Progenitor cell of endocrine pancreas (in vitro differentiated cells): ENCODE measurements at regions not wholly inside any gene's neighbourhood (a gene's known extent, or its start where the extent isn't known, plus 50 kb on each side); places are given as distances from the start of the nearest gene placed in this dataset.

Source experiments
- DNase-seq: peaks from one replicate; pipeline ENCODE4 v3.0.0; 2021; ENCODE audit warnings: low spot score; ENCODE audit not compliant: unreplicated experiment
- H3K27ac Mint-ChIP-seq: 2 replicates; pipeline ENCODE4 v1.8.0; 2021; ENCODE audit warnings: mild to moderate bottlenecking, moderate library complexity, mixed read lengths
- H3K27me3 Mint-ChIP-seq: 2 replicates; pipeline ENCODE4 v1.8.0; 2021; ENCODE audit warnings: mixed read lengths
- H3K36me3 Mint-ChIP-seq: 2 replicates; pipeline ENCODE4 v1.8.0; 2022; ENCODE audit warnings: mixed read lengths; ENCODE audit not compliant: insufficient read depth
- H3K4me1 Mint-ChIP-seq: 2 replicates; pipeline ENCODE4 v1.8.0; 2021; ENCODE audit warnings: low read depth, mixed read lengths
- H3K4me3 Mint-ChIP-seq: 2 replicates; pipeline ENCODE4 v1.8.0; 2021; ENCODE audit warnings: low read depth, mild to moderate bottlenecking, moderate library complexity, mixed read lengths
- H3K9me3 Mint-ChIP-seq: 2 replicates; pipeline ENCODE4 v1.8.0; 2021; ENCODE audit warnings: low read depth, mixed read lengths
- CTCF ChIP-seq: fragments of 200-600 bp; sonication (generic); IDR thresholded peaks from one replicate; pipeline ENCODE4 v1.5.0; 2021; ENCODE audit warnings: antibody characterized with exemption, mild to moderate bottlenecking; ENCODE audit not compliant: unreplicated experiment

- Mint-ChIP-seq H3K4me3 (no peak overlapping the region), H3K9me3 (peaks cover 3% of the 10 kb centered on the region), H3K27me3 (peaks cover 2% of the 10 kb centered on the region), H3K27ac (no peak overlapping the region), H3K36me3 (no peaks in the 10 kb centered on the region), H3K4me1 (no peaks in the 10 kb centered on the region)
- no peak for DNase-seq
- no peak for TF ChIP-seq CTCF
These were observed 51.8 kb upstream of the GPRC5B start for GRCh38 chr16:19936441-19936840.

DNA sequence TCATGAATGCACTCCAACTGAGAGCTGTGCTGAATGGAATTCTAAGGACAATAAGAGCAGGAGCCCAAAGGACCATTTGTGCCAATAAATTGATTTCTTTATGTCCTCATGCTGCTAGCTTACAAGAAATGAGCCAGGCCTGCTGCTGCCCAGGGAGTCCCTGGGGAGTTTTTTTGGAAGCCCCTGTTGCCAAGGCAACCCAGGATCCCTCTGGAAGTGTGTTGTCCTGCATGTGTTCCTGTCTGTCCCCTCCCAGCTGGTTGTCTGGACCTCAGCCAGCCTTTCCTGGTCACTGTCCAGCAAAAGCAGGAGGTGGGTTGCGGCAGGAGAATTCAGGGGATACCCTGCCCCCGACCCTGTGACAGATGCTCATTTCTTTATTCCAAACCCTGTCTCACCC, 51.0 kb upstream of the GPRC5B start:
- no peak for TF ChIP-seq CTCF
- H3K36me3 Mint-ChIP-seq = no peaks in the 10 kb centered on the region

More for the DNA sequence above, 51.0 kb upstream of the GPRC5B start:
- H3K4me3 Mint-ChIP-seq = no peak overlapping the region
- H3K9me3 Mint-ChIP-seq = peaks cover 3% of the 10 kb centered on the region
- H3K4me1 Mint-ChIP-seq = no peaks in the 10 kb centered on the region
- no peak overlapping the region for H3K27ac Mint-ChIP-seq
- DNase-seq = no peak
- H3K27me3 Mint-ChIP-seq = peaks cover 4% of the 10 kb centered on the region
